ENCODE measurements at regions not wholly inside any gene's neighbourhood (a gene's known extent, or its start where the extent isn't known, plus 50 kb on each side); places are given as distances from the start of the nearest gene placed in this dataset.

DNA sequence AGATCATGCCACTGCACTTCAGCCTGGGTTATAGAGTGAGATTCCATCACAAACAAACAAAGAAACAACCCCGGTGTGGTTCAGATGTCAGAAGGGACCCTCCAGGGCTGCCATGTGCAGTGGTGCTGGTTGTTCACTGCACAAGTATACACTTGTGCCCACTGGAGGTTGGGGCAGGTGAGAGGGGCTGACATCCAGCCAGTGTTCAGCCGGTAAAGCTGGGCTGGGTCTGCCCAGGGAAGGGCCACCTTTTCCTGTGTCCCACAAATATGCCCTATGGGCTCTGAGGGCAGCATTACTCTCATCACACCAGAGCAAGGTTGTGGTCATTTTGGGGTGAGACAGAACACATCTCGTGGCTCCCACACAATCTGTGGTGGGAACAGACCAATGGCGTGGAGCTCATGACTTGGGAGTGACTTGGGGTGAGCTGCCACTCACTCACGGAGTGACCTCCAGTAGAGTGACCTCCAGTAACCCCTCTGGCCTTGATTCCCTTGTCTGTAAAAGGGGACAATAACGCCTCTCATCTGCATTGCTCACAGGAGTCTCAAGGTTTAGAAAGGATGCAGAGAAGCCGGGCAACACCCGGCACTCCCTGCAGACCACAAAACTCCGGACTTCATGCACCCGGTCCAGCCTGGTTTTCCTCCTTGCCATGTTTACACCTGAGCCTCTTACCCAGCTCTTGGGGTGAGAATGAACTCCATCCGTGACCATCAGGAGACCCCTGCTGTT, 69.0 kb upstream of the VRK1 start:
- Histone ChIP-seq H3K27ac (replicated peaks in 1 of 4) (no peak overlapping the region), H3K36me3 (no peaks in the 10 kb centered on the region), H3K4me3 (no peak overlapping the region), H3K27me3 (peaks cover 0 to 20% (median 0%) of the 10 kb centered on the region in 4 donors), H3K4me1 (no peaks in the 10 kb centered on the region), H3K9me3 (peaks cover 0 to 20% (median 3%) of the 10 kb centered on the region in 4 donors)
- no peak for DNase-seq (ENCODE audit: extremely low spot score)
- WGBS = 88% methylated on average over 10 of the region's 11 CpGs
- intact Hi-C loops (cut with DNase I) = no loop called here
- TF ChIP-seq EP300 (IDR thresholded peaks at IDR 0.05) (no peak), POLR2A (IDR thresholded peaks at IDR 0.05; ENCODE audit: low read depth) (no peak), POLR2AphosphoS5 (IDR thresholded peaks at IDR 0.05) (no peak)
- TF ChIP-seq, protein P1, sequence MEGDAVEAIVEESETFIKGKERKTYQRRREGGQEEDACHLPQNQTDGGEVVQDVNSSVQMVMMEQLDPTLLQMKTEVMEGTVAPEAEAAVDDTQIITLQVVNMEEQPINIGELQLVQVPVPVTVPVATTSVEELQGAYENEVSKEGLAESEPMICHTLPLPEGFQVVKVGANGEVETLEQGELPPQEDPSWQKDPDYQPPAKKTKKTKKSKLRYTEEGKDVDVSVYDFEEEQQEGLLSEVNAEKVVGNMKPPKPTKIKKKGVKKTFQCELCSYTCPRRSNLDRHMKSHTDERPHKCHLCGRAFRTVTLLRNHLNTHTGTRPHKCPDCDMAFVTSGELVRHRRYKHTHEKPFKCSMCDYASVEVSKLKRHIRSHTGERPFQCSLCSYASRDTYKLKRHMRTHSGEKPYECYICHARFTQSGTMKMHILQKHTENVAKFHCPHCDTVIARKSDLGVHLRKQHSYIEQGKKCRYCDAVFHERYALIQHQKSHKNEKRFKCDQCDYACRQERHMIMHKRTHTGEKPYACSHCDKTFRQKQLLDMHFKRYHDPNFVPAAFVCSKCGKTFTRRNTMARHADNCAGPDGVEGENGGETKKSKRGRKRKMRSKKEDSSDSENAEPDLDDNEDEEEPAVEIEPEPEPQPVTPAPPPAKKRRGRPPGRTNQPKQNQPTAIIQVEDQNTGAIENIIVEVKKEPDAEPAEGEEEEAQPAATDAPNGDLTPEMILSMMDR (IDR thresholded peaks at IDR 0.05) = no peak

DNA sequence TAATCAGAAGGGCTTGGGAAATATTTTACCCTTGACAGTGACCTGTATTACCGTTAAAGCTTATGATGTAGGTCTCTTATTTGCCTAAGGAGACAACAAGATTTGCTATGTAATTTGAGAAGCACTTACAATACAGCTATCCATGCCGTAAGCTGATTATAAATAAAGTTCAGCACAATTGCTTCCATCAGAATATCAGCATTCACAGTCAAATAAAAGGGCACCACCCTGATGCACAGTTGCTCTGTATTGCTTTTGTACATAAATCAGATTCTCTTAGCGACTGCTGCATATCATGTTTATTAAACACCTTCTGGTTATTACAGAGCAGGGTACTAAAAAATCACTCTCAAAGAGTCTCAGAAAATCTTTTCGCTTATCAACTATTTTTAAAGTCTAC, 67.3 kb upstream of the VRK1 start:
- no peaks in the 10 kb centered on the region for H3K4me1 ChIP-seq
- H3K36me3 ChIP-seq = no peaks in the 10 kb centered on the region
- H3K9me3 ChIP-seq = peaks cover 0 to 11% (median under 1%) of the 10 kb centered on the region in 4 donors
- no peak for DNase-seq (ENCODE audit: extremely low spot score)
- peaks cover 0 to 25% (median 0%) of the 10 kb centered on the region in 4 donors for H3K27me3 ChIP-seq
- intact Hi-C loops (cut with DNase I) = no loop called here
- H3K27ac ChIP-seq (replicated peaks in 1 of 4) = no peak overlapping the region
- no peak overlapping the region for H3K4me3 ChIP-seq
- TF ChIP-seq POLR2A (IDR thresholded peaks at IDR 0.05; ENCODE audit: low read depth) = no peak
- TF ChIP-seq EP300 (IDR thresholded peaks at IDR 0.05) = no peak
- TF ChIP-seq POLR2AphosphoS5 (IDR thresholded peaks at IDR 0.05) = no peak
- 78% methylated on average over 4 of the region's 4 CpGs for WGBS

DNA sequence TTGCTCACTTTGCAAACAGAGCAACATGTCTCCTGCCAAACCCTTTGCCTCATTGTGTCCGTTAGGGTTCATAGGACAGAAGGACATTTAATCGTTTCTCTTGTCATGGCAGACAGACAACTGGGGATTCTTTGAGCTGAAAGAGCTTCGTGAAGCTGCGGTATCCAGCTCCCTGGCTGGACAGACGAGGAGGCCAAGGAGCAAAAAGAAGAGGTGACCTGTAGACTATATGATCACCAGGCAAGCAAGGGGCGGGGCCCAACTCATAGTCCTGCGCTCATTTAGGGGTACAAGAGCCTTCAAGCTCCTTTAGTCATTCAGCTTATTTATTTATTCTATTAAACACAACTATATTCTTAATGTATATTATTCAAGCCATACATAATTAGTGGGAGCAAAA, 66.8 kb upstream of the VRK1 start:
- 86% methylated on average over 7 of the region's 7 CpGs for WGBS

DNA sequence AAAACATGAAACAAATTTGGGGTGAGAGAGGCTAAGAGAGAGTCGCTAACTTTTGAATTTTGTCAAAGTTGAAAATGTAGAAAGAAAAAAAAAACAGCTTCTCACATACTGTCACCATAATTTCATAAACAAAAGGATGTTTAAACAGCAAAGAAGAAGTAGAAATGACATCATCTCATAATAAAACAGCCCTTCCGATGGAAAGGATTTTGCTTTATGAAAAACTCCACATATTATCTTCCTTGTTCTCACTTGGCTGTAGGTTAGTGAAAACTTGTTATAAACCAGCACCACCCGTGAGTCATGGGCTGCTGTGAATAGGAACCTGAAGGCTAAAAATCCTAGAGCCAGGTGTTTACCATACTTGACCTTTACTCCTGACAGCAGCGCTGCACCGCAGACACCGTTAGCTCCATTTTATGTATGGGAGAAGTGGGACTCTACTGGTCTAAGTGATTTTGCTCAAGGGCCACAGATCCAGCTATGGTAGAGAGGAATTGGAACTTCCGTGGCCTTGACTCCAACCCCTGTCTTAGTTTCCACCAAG, 63.0 kb upstream of the VRK1 start:
- 67% methylated on average over 7 of the region's 7 CpGs for WGBS

More for the DNA sequence above, 66.8 kb upstream of the VRK1 start:
- H3K27me3 ChIP-seq = peaks cover 0 to 26% (median 0%) of the 10 kb centered on the region in 4 donors
- intact Hi-C loops (cut with DNase I) = no loop called here
- H3K36me3 ChIP-seq = no peaks in the 10 kb centered on the region
- no peak overlapping the region for H3K27ac ChIP-seq (replicated peaks in 1 of 4)
- no peak overlapping the region for H3K4me3 ChIP-seq
- no peak for DNase-seq (ENCODE audit: extremely low spot score)
- peaks cover 0 to 7% (median 0%) of the 10 kb centered on the region in 4 donors for H3K9me3 ChIP-seq
- H3K4me1 ChIP-seq = peaks cover 0 to 3% (median 0%) of the 10 kb centered on the region in 4 donors
- TF ChIP-seq POLR2AphosphoS5 (IDR thresholded peaks at IDR 0.05) (no peak), POLR2A (IDR thresholded peaks at IDR 0.05; ENCODE audit: low read depth) (no peak), EP300 (IDR thresholded peaks at IDR 0.05) (no peak)
- TF ChIP-seq, protein P1 (IDR thresholded peaks at IDR 0.05) = no peak

DNA sequence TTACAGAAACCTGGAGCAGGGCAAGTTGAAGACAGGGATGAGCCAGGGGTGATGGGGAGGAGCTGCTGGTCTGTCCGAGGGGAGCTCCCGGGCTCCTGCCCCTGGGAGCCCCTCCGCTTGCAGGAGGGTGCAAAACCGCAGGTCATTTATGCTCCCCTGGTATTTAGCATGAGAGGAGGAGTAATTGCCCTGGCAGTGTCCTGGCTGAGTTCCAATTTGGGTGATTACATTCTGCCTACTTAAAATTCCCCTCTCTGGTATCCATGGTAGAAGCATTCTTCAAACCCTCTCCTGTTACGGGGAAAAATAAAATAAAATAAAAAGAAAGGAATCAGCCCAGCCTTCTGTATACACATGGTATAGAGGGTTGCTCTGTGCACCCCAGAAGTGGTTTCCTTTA, 61.7 kb upstream of the VRK1 start:
- WGBS = 52% methylated on average over 5 of the region's 5 CpGs
- H3K27ac ChIP-seq (replicated peaks in 1 of 4) = no peak overlapping the region
- no peaks in the 10 kb centered on the region for H3K36me3 ChIP-seq
- H3K4me3 ChIP-seq = no peak overlapping the region
- peaks cover 0 to 54% (median 0%) of the 10 kb centered on the region in 4 donors for H3K27me3 ChIP-seq
- DNase-seq (ENCODE audit: extremely low spot score) = no peak
- TF ChIP-seq, protein P1 (IDR thresholded peaks at IDR 0.05) = no peak
- no peak for TF ChIP-seq POLR2A (IDR thresholded peaks at IDR 0.05; ENCODE audit: low read depth)
- no peak for TF ChIP-seq EP300 (IDR thresholded peaks at IDR 0.05)
- TF ChIP-seq POLR2AphosphoS5 (IDR thresholded peaks at IDR 0.05) = no peak
- intact Hi-C loops (cut with DNase I) = no loop called here
- no peaks in the 10 kb centered on the region for H3K9me3 ChIP-seq
- H3K4me1 ChIP-seq = peaks cover 0 to 8% (median 0%) of the 10 kb centered on the region in 4 donors

More for the DNA sequence above, 63.0 kb upstream of the VRK1 start:
- no peak for DNase-seq (ENCODE audit: extremely low spot score)
- intact Hi-C loops (cut with DNase I) = no loop called here
- TF ChIP-seq, protein P1 (IDR thresholded peaks at IDR 0.05) = no peak
- TF ChIP-seq POLR2AphosphoS5 (IDR thresholded peaks at IDR 0.05) = no peak
- TF ChIP-seq POLR2A (IDR thresholded peaks at IDR 0.05; ENCODE audit: low read depth) = no peak
- no peak for TF ChIP-seq EP300 (IDR thresholded peaks at IDR 0.05)
- Histone ChIP-seq H3K4me3 (no peak overlapping the region), H3K9me3 (no peaks in the 10 kb centered on the region), H3K27ac (replicated peaks in 1 of 4) (no peak overlapping the region), H3K4me1 (peaks cover 0 to 8% (median 0%) of the 10 kb centered on the region in 4 donors), H3K36me3 (no peaks in the 10 kb centered on the region), H3K27me3 (peaks cover 0 to 47% (median 0%) of the 10 kb centered on the region in 4 donors)
